H1 (cell line): ENCODE measurements at regions not wholly inside any gene's neighbourhood (a gene's known extent, or its start where the extent isn't known, plus 50 kb on each side); places are given as distances from the start of the nearest gene placed in this dataset.
"Not testable (repeated sequence)": the region's sequence is repeated elsewhere in the genome, so short reads cannot be mapped to it uniquely, and the experiment has no call there.

Experiments used
- CTCF ChIA-PET: fragments of 300-600 bp; sonication (Branson Sonifier 250); formaldehyde crosslinking; loops from one replicate; lab custom pipeline; 2021; ENCODE audit not compliant: partially characterized antibody; lab: Charles Lee
- POLR2A ChIA-PET: fragments of 300-600 bp; sonication (Branson Sonifier 250); formaldehyde crosslinking; loops from one replicate; lab custom pipeline; 2021; ENCODE audit warnings: inconsistent platforms; ENCODE audit not compliant: partially characterized antibody; lab: Charles Lee
- DNase-seq, 2 experiments: peaks; one replicate each; pipeline versions ENCODE4 v3.0.0 to v3.0.0-alpha.2; 2010 to 2022; ENCODE audit warnings: low spot score in 2 of 2, low read depth in 1 of 2, mixed read lengths in 1 of 2
- FAIRE-seq: peaks from 2 replicates; lab custom pipeline; 2011; peaks lifted over from hg19 to GRCh38; lab: Jason Lieb, UNC
- H2AFZ ChIP-seq: 2 replicates; pipeline ENCODE4 v1.8.1; 2012; ENCODE audit warnings: low read length, inconsistent platforms
- H2AK5ac ChIP-seq: 2 replicates; pipeline ENCODE4 v1.6.1; 2013; ENCODE audit warnings: low read depth, low read length
- H2BK120ac ChIP-seq: replicated peaks from 2 replicates; pipeline ENCODE3; 2013; ENCODE audit warnings: low read depth, low read length, inconsistent platforms
- H2BK12ac ChIP-seq: 2 replicates; pipeline ENCODE4 v1.6.1; 2013; ENCODE audit warnings: low read depth, low read length
- H2BK15ac ChIP-seq: 2 replicates; pipeline ENCODE4 v1.6.1; 2013; ENCODE audit warnings: low read length
- H2BK20ac ChIP-seq: 2 replicates; pipeline ENCODE4 v1.6.1; 2013; ENCODE audit warnings: low read length
- H2BK5ac ChIP-seq: 2 replicates; pipeline ENCODE4 v1.6.1; 2013; ENCODE audit warnings: low read depth, low read length
- H3K14ac ChIP-seq: 2 replicates; pipeline ENCODE4 v1.6.1; 2013; ENCODE audit warnings: inconsistent platforms; ENCODE audit not compliant: insufficient read length
- H3K18ac ChIP-seq: 2 replicates; pipeline ENCODE4 v1.6.1; 2013; ENCODE audit warnings: low read length; ENCODE audit errors: extremely low read depth
- H3K23ac ChIP-seq: 2 replicates; pipeline ENCODE4 v1.6.1; 2013; ENCODE audit warnings: inconsistent platforms; ENCODE audit not compliant: insufficient read length
- H3K23me2 ChIP-seq: 2 replicates; pipeline ENCODE4 v1.6.1; 2013; ENCODE audit warnings: low read depth, low read length
- H3K27ac ChIP-seq: 2 replicates; pipeline ENCODE4 v1.6.1; 2011; ENCODE audit warnings: low read depth, low read length, inconsistent platforms
- H3K27me3 ChIP-seq, 4 experiments: replicated peaks in 1 of 4; 1 replicate in 1 of 4; 2 replicates in 3 of 4; pipeline versions ENCODE4 v1.6.1 to v1.8.1; 2011 to 2013; ENCODE audit warnings: low read length in 3 of 4, mild to moderate bottlenecking in 3 of 4, inconsistent platforms in 2 of 4, mixed read lengths in 2 of 4, moderate library complexity in 1 of 4; ENCODE audit not compliant: control insufficient read depth in 3 of 4, insufficient read depth in 3 of 4; ENCODE audit errors: extremely low read depth in 1 of 4
- H3K36me3 ChIP-seq, 4 experiments: 2 replicates each; pipeline versions ENCODE4 v1.6.1 to v1.8.1; 2011 to 2013; ENCODE audit warnings: mild to moderate bottlenecking in 4 of 4, low read length in 3 of 4, moderate library complexity in 2 of 4, control low read depth in 1 of 4, inconsistent platforms in 1 of 4; ENCODE audit not compliant: insufficient read depth in 4 of 4, control insufficient read depth in 2 of 4
- H3K4ac ChIP-seq: replicated peaks from 2 replicates; pipeline ENCODE3; 2013; ENCODE audit warnings: low read length, low read depth, mixed read lengths, inconsistent platforms; ENCODE audit not compliant: insufficient read length
- H3K4me1 ChIP-seq, 4 experiments: replicated peaks in 1 of 4; 1 replicate in 1 of 4; 2 replicates in 3 of 4; pipeline versions ENCODE4 v1.6.1 to v1.8.1; 2011 to 2013; ENCODE audit warnings: low read length in 3 of 4, inconsistent platforms in 2 of 4, mixed read lengths in 1 of 4; ENCODE audit not compliant: insufficient read depth in 4 of 4, control insufficient read depth in 3 of 4
- H3K4me2 ChIP-seq, 2 experiments: 2 replicates each; pipeline versions ENCODE4 v1.6.1 to v1.8.1; 2011 to 2013; ENCODE audit warnings: low read depth in 2 of 2, low read length in 2 of 2, control low read depth in 1 of 2, inconsistent platforms in 1 of 2, mild to moderate bottlenecking in 1 of 2; ENCODE audit not compliant: insufficient read depth in 1 of 2
- H3K4me3 ChIP-seq, 4 experiments: fragments of 200-600, 300-600 bp in 1 of 4; sonication (generic), shearing (Covaris generic), sonication (Bioruptor Twin) in 1 of 4; 2 replicates each; pipeline versions ENCODE4 v1.5.1 to v1.8.1; 2011 to 2016; ENCODE audit warnings: low read length in 4 of 4, low read depth in 3 of 4, control low read depth in 2 of 4, inconsistent platforms in 2 of 4, mild to moderate bottlenecking in 2 of 4, mixed read lengths in 1 of 4, moderate library complexity in 1 of 4; ENCODE audit not compliant: insufficient read depth in 2 of 4; ENCODE audit errors: extremely low read depth in 1 of 4
- H3K56ac ChIP-seq: replicated peaks from 2 replicates; pipeline ENCODE3; 2013; ENCODE audit warnings: low read depth, mild to moderate bottlenecking, mixed read lengths, low read length, inconsistent platforms; ENCODE audit not compliant: insufficient read length
- H3K79me1 ChIP-seq: 2 replicates; pipeline ENCODE4 v1.6.1; 2013; ENCODE audit warnings: low read depth, low read length, control low read depth
- H3K79me2 ChIP-seq, 2 experiments: 2 replicates each; pipeline versions ENCODE4 v1.6.1 to v1.8.1; 2012 to 2013; ENCODE audit warnings: low read length in 2 of 2, mild to moderate bottlenecking in 2 of 2, inconsistent platforms in 1 of 2; ENCODE audit not compliant: insufficient read depth in 2 of 2, control insufficient read depth in 1 of 2
- H3K9ac ChIP-seq, 4 experiments: replicated peaks in 1 of 4; 1 replicate in 1 of 4; 2 replicates in 3 of 4; pipeline versions ENCODE4 v1.6.1 to v1.8.1; 2011 to 2013; ENCODE audit warnings: low read depth in 3 of 4, low read length in 3 of 4, control low read depth in 2 of 4, mild to moderate bottlenecking in 2 of 4, moderate library complexity in 2 of 4, inconsistent platforms in 1 of 4; ENCODE audit errors: extremely low read depth in 1 of 4
- H3K9me3 ChIP-seq, 2 experiments: 2 replicates each; pipeline versions ENCODE4 v1.6.1 to v1.8.1; 2012 to 2013; ENCODE audit warnings: mild to moderate bottlenecking in 2 of 2, moderate library complexity in 2 of 2, control low read depth in 1 of 2, inconsistent platforms in 1 of 2, low read depth in 1 of 2, low read length in 1 of 2, mixed read lengths in 1 of 2; ENCODE audit not compliant: insufficient read depth in 2 of 2
- H4K20me1 ChIP-seq, 2 experiments: replicated peaks in 1 of 2; 2 replicates each; pipeline versions ENCODE3 to v1.8.1; 2011 to 2013; ENCODE audit warnings: inconsistent platforms in 2 of 2, low read length in 2 of 2, mild to moderate bottlenecking in 1 of 2; ENCODE audit not compliant: insufficient read depth in 2 of 2, control insufficient read depth in 1 of 2
- H4K5ac ChIP-seq: 2 replicates; pipeline ENCODE4 v1.6.1; 2013; ENCODE audit warnings: low read length, low read depth, mixed read lengths, inconsistent platforms; ENCODE audit not compliant: insufficient read length
- H4K8ac ChIP-seq: 2 replicates; pipeline ENCODE4 v1.8.0; 2013; ENCODE audit warnings: mild to moderate bottlenecking, moderate library complexity, low read length, inconsistent platforms; ENCODE audit not compliant: insufficient read depth; ENCODE audit errors: extremely low read depth
- H4K91ac ChIP-seq: replicated peaks from 2 replicates; pipeline ENCODE3; 2013; ENCODE audit warnings: low read length, mixed read lengths, inconsistent platforms; ENCODE audit not compliant: insufficient read length
- CBX8 ChIP-seq: fragments of 300-800, 300-1000 bp; sonication (generic); IDR thresholded peaks from 2 replicates; pipeline ENCODE4 v1.7.1; 2016; ENCODE audit warnings: low read depth, low read length, borderline replicate concordance
- SP2 ChIP-seq: IDR thresholded peaks from 2 replicates; pipeline ENCODE4 v1.6.1; 2012; ENCODE audit warnings: mild to moderate bottlenecking, low read length, inconsistent platforms

DNA sequence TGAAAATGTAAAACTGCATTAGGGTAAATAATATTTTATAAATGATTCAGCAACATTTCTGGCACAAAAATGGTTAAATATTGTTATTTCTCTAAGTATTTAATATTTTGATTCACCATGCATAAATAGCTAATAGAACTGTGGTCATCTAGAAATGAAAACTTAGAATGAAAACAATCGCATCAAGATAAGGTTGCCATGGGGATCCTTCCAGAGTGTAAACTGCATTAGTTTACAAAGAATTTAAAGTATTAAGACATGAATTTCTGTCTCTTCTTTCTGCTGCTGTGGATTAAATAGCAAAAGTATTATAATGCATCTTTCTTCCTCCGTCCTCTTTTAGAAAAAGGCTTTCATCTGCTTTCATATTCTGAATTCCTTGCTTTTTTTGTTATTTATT, 1064.6 kb upstream of the SLIT2 start (continued):
- TF ChIP-seq CBX8 = no peak
- TF ChIP-seq SP2 = no peak
- TF ChIP-seq, all 59 proteins: peak for 0

- H2BK20ac ChIP-seq, FAIRE-seq, H3K4ac ChIP-seq, H3K4me2 ChIP-seq, H3K18ac ChIP-seq, H3K23me2 ChIP-seq, H2AK5ac ChIP-seq, H3K36me3 ChIP-seq, H4K91ac ChIP-seq, H3K79me2 ChIP-seq, H2BK15ac ChIP-seq, DNase-seq, H3K9ac ChIP-seq, CTCF ChIA-PET, H4K8ac ChIP-seq, H3K27ac ChIP-seq, H3K27me3 ChIP-seq, H2AFZ ChIP-seq, H3K23ac ChIP-seq, H4K20me1 ChIP-seq, POLR2A ChIA-PET, H2BK12ac ChIP-seq, H3K14ac ChIP-seq, H2BK5ac ChIP-seq, H4K5ac ChIP-seq, H2BK120ac ChIP-seq, H3K4me1 ChIP-seq, H3K4me3 ChIP-seq, H3K9me3 ChIP-seq, H3K56ac ChIP-seq, H3K79me1 ChIP-seq: not testable (repeated sequence)
These were observed 1070.1 kb upstream of the SLIT2 start for GRCh38 chr4:19181631-19182030.
